H1 (cell line): ENCODE measurements at regions not wholly inside any gene's neighbourhood (a gene's known extent, or its start where the extent isn't known, plus 50 kb on each side); places are given as distances from the start of the nearest gene placed in this dataset.

ENCODE experiments used
- CTCF ChIA-PET: fragments of 300-600 bp; sonication (Branson Sonifier 250); formaldehyde crosslinking; loops from one replicate; lab custom pipeline; 2021; ENCODE audit not compliant: partially characterized antibody; lab: Charles Lee
- POLR2A ChIA-PET: fragments of 300-600 bp; sonication (Branson Sonifier 250); formaldehyde crosslinking; loops from one replicate; lab custom pipeline; 2021; ENCODE audit warnings: inconsistent platforms; ENCODE audit not compliant: partially characterized antibody; lab: Charles Lee
- DNase-seq, 2 experiments: peaks; one replicate each; pipeline versions ENCODE4 v3.0.0 to v3.0.0-alpha.2; 2010 to 2022; ENCODE audit warnings: low spot score in 2 of 2, low read depth in 1 of 2, mixed read lengths in 1 of 2
- FAIRE-seq: peaks from 2 replicates; lab custom pipeline; 2011; peaks lifted over from hg19 to GRCh38; lab: Jason Lieb, UNC
- H2AFZ ChIP-seq: 2 replicates; pipeline ENCODE4 v1.8.1; 2012; ENCODE audit warnings: low read length, inconsistent platforms
- H2AK5ac ChIP-seq: 2 replicates; pipeline ENCODE4 v1.6.1; 2013; ENCODE audit warnings: low read depth, low read length
- H2BK120ac ChIP-seq: replicated peaks from 2 replicates; pipeline ENCODE3; 2013; ENCODE audit warnings: low read depth, low read length, inconsistent platforms
- H2BK12ac ChIP-seq: 2 replicates; pipeline ENCODE4 v1.6.1; 2013; ENCODE audit warnings: low read depth, low read length
- H2BK15ac ChIP-seq: 2 replicates; pipeline ENCODE4 v1.6.1; 2013; ENCODE audit warnings: low read length
- H2BK20ac ChIP-seq: 2 replicates; pipeline ENCODE4 v1.6.1; 2013; ENCODE audit warnings: low read length
- H2BK5ac ChIP-seq: 2 replicates; pipeline ENCODE4 v1.6.1; 2013; ENCODE audit warnings: low read depth, low read length
- H3K14ac ChIP-seq: 2 replicates; pipeline ENCODE4 v1.6.1; 2013; ENCODE audit warnings: inconsistent platforms; ENCODE audit not compliant: insufficient read length
- H3K18ac ChIP-seq: 2 replicates; pipeline ENCODE4 v1.6.1; 2013; ENCODE audit warnings: low read length; ENCODE audit errors: extremely low read depth
- H3K23ac ChIP-seq: 2 replicates; pipeline ENCODE4 v1.6.1; 2013; ENCODE audit warnings: inconsistent platforms; ENCODE audit not compliant: insufficient read length
- H3K23me2 ChIP-seq: 2 replicates; pipeline ENCODE4 v1.6.1; 2013; ENCODE audit warnings: low read depth, low read length
- H3K27ac ChIP-seq: 2 replicates; pipeline ENCODE4 v1.6.1; 2011; ENCODE audit warnings: low read depth, low read length, inconsistent platforms
- H3K27me3 ChIP-seq, 4 experiments: replicated peaks in 1 of 4; 1 replicate in 1 of 4; 2 replicates in 3 of 4; pipeline versions ENCODE4 v1.6.1 to v1.8.1; 2011 to 2013; ENCODE audit warnings: low read length in 3 of 4, mild to moderate bottlenecking in 3 of 4, inconsistent platforms in 2 of 4, mixed read lengths in 2 of 4, moderate library complexity in 1 of 4; ENCODE audit not compliant: control insufficient read depth in 3 of 4, insufficient read depth in 3 of 4; ENCODE audit errors: extremely low read depth in 1 of 4
- H3K36me3 ChIP-seq, 4 experiments: 2 replicates each; pipeline versions ENCODE4 v1.6.1 to v1.8.1; 2011 to 2013; ENCODE audit warnings: mild to moderate bottlenecking in 4 of 4, low read length in 3 of 4, moderate library complexity in 2 of 4, control low read depth in 1 of 4, inconsistent platforms in 1 of 4; ENCODE audit not compliant: insufficient read depth in 4 of 4, control insufficient read depth in 2 of 4
- H3K4ac ChIP-seq: replicated peaks from 2 replicates; pipeline ENCODE3; 2013; ENCODE audit warnings: low read length, low read depth, mixed read lengths, inconsistent platforms; ENCODE audit not compliant: insufficient read length
- H3K4me1 ChIP-seq, 4 experiments: replicated peaks in 1 of 4; 1 replicate in 1 of 4; 2 replicates in 3 of 4; pipeline versions ENCODE4 v1.6.1 to v1.8.1; 2011 to 2013; ENCODE audit warnings: low read length in 3 of 4, inconsistent platforms in 2 of 4, mixed read lengths in 1 of 4; ENCODE audit not compliant: insufficient read depth in 4 of 4, control insufficient read depth in 3 of 4
- H3K4me2 ChIP-seq, 2 experiments: 2 replicates each; pipeline versions ENCODE4 v1.6.1 to v1.8.1; 2011 to 2013; ENCODE audit warnings: low read depth in 2 of 2, low read length in 2 of 2, control low read depth in 1 of 2, inconsistent platforms in 1 of 2, mild to moderate bottlenecking in 1 of 2; ENCODE audit not compliant: insufficient read depth in 1 of 2
- H3K4me3 ChIP-seq, 4 experiments: fragments of 200-600, 300-600 bp in 1 of 4; sonication (generic), shearing (Covaris generic), sonication (Bioruptor Twin) in 1 of 4; 2 replicates each; pipeline versions ENCODE4 v1.5.1 to v1.8.1; 2011 to 2016; ENCODE audit warnings: low read length in 4 of 4, low read depth in 3 of 4, control low read depth in 2 of 4, inconsistent platforms in 2 of 4, mild to moderate bottlenecking in 2 of 4, mixed read lengths in 1 of 4, moderate library complexity in 1 of 4; ENCODE audit not compliant: insufficient read depth in 2 of 4; ENCODE audit errors: extremely low read depth in 1 of 4
- H3K56ac ChIP-seq: replicated peaks from 2 replicates; pipeline ENCODE3; 2013; ENCODE audit warnings: low read depth, mild to moderate bottlenecking, mixed read lengths, low read length, inconsistent platforms; ENCODE audit not compliant: insufficient read length
- H3K79me1 ChIP-seq: 2 replicates; pipeline ENCODE4 v1.6.1; 2013; ENCODE audit warnings: low read depth, low read length, control low read depth
- H3K79me2 ChIP-seq, 2 experiments: 2 replicates each; pipeline versions ENCODE4 v1.6.1 to v1.8.1; 2012 to 2013; ENCODE audit warnings: low read length in 2 of 2, mild to moderate bottlenecking in 2 of 2, inconsistent platforms in 1 of 2; ENCODE audit not compliant: insufficient read depth in 2 of 2, control insufficient read depth in 1 of 2
- H3K9ac ChIP-seq, 4 experiments: replicated peaks in 1 of 4; 1 replicate in 1 of 4; 2 replicates in 3 of 4; pipeline versions ENCODE4 v1.6.1 to v1.8.1; 2011 to 2013; ENCODE audit warnings: low read depth in 3 of 4, low read length in 3 of 4, control low read depth in 2 of 4, mild to moderate bottlenecking in 2 of 4, moderate library complexity in 2 of 4, inconsistent platforms in 1 of 4; ENCODE audit errors: extremely low read depth in 1 of 4
- H3K9me3 ChIP-seq, 2 experiments: 2 replicates each; pipeline versions ENCODE4 v1.6.1 to v1.8.1; 2012 to 2013; ENCODE audit warnings: mild to moderate bottlenecking in 2 of 2, moderate library complexity in 2 of 2, control low read depth in 1 of 2, inconsistent platforms in 1 of 2, low read depth in 1 of 2, low read length in 1 of 2, mixed read lengths in 1 of 2; ENCODE audit not compliant: insufficient read depth in 2 of 2
- H4K20me1 ChIP-seq, 2 experiments: replicated peaks in 1 of 2; 2 replicates each; pipeline versions ENCODE3 to v1.8.1; 2011 to 2013; ENCODE audit warnings: inconsistent platforms in 2 of 2, low read length in 2 of 2, mild to moderate bottlenecking in 1 of 2; ENCODE audit not compliant: insufficient read depth in 2 of 2, control insufficient read depth in 1 of 2
- H4K5ac ChIP-seq: 2 replicates; pipeline ENCODE4 v1.6.1; 2013; ENCODE audit warnings: low read length, low read depth, mixed read lengths, inconsistent platforms; ENCODE audit not compliant: insufficient read length
- H4K8ac ChIP-seq: 2 replicates; pipeline ENCODE4 v1.8.0; 2013; ENCODE audit warnings: mild to moderate bottlenecking, moderate library complexity, low read length, inconsistent platforms; ENCODE audit not compliant: insufficient read depth; ENCODE audit errors: extremely low read depth
- H4K91ac ChIP-seq: replicated peaks from 2 replicates; pipeline ENCODE3; 2013; ENCODE audit warnings: low read length, mixed read lengths, inconsistent platforms; ENCODE audit not compliant: insufficient read length
- BRCA1 ChIP-seq: IDR thresholded peaks from 2 replicates; pipeline ENCODE4 v1.6.1; 2012; ENCODE audit warnings: low read depth, low read length, improper control_type of control experiment
- CBX5 ChIP-seq: fragments of 300-800, 300-1000 bp; sonication (generic); IDR thresholded peaks from 2 replicates; pipeline ENCODE4 v1.7.1; 2016; ENCODE audit warnings: antibody characterized with exemption, low read length, low read depth
- GTF2F1 ChIP-seq: IDR thresholded peaks from 2 replicates; pipeline ENCODE4 v1.6.1; 2012; ENCODE audit warnings: low read depth, low read length, improper control_type of control experiment, borderline replicate concordance
- JUN ChIP-seq: IDR thresholded peaks from 2 replicates; pipeline ENCODE4 v1.6.1; 2011; ENCODE audit warnings: low read depth, mild to moderate bottlenecking, improper control_type of control experiment, low read length
- NANOG ChIP-seq: IDR thresholded peaks from 2 replicates; pipeline ENCODE4 v1.6.1; 2011; ENCODE audit warnings: low read length, low read depth, mild to moderate bottlenecking, inconsistent platforms; ENCODE audit not compliant: insufficient read depth, poor library complexity, severe bottlenecking
- PHF8 ChIP-seq: fragments of 200-600 bp; sonication (generic); conservative IDR thresholded peaks from 2 replicates; pipeline ENCODE4 v1.7.1; 2012; ENCODE audit warnings: low read depth, mild to moderate bottlenecking, inconsistent platforms, low read length, moderate library complexity
- RBBP5 ChIP-seq: IDR thresholded peaks from 2 replicates; pipeline ENCODE4 v1.7.1; 2012; ENCODE audit warnings: low read depth, mild to moderate bottlenecking, inconsistent platforms, low read length, moderate library complexity, borderline replicate concordance
- SP1 ChIP-seq: IDR thresholded peaks from 2 replicates; pipeline ENCODE4 v1.6.1; 2011; ENCODE audit warnings: low read depth, low read length
- SRF ChIP-seq: IDR thresholded peaks from 2 replicates; pipeline ENCODE4 v1.6.1; 2011; ENCODE audit warnings: mild to moderate bottlenecking, low read depth, low read length, moderate library complexity
- TAF7 ChIP-seq: optimal IDR thresholded peaks from 2 replicates; pipeline ENCODE3; 2011; ENCODE audit warnings: low read depth, mild to moderate bottlenecking, inconsistent platforms, low read length, moderate library complexity, borderline replicate concordance
- TBP ChIP-seq: IDR thresholded peaks from 2 replicates; pipeline ENCODE4 v1.6.1; 2011; ENCODE audit warnings: low read depth, low read length, improper control_type of control experiment
- YY1 ChIP-seq: IDR thresholded peaks from 2 replicates; pipeline ENCODE4 v1.6.1; 2011; ENCODE audit warnings: low read depth, mild to moderate bottlenecking, low read length
- WGBS, 2 experiments: shearing (Covaris generic) in 1 of 2; methylation state at CpG; one replicate each; pipeline versions ENCODE4 v1.1.6 to v1.1.7; 2013 to 2015; ENCODE audit warnings: low lambda C conversion rate in 2 of 2, mixed read lengths in 2 of 2, inconsistent platforms in 1 of 2, low coverage in 1 of 2, missing lambda C conversion rate in 1 of 2; ENCODE audit not compliant: insufficient replicate concordance in 2 of 2, insufficient coverage in 1 of 2, insufficient read length in 1 of 2; ENCODE audit errors: extremely low coverage in 1 of 2, missing lambda C conversion rate in 1 of 2; 5-methylcytosine and 5-hydroxymethylcytosine counted together
- TF ChIP-seq, protein P1 (sequence below), 3 experiments: IDR thresholded peaks; 1 replicate in 2 of 3; 2 replicates in 1 of 3; pipeline versions ENCODE4 v1.5.1 to v1.6.1; 2011; ENCODE audit warnings: low read length in 3 of 3, mild to moderate bottlenecking in 3 of 3, inconsistent platforms in 2 of 3, low read depth in 1 of 3, moderate library complexity in 1 of 3; ENCODE audit not compliant: insufficient read depth in 1 of 3; ENCODE audit errors: control extremely low read depth in 1 of 3

DNA sequence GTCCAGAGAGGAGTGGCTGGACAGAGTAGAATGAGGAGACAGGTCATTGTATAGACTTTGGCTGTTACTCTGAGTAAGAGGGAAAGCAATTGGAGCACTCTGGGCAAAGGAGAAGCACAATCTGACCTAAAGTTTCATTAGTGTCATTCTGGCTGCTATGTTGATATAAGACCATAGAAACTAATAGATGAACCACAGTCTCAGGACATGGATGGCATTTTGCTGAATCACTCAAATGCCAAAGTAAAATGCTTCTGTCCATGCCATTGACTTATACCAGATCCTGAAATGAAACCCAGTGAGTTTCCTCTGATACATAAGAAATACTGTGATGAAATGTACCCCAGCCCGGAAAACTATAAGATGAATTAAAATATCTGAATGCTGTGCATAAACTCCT, 65.8 kb upstream of the COCH start:
- no peak overlapping the region for H2BK20ac ChIP-seq
- H2AFZ ChIP-seq = no peak overlapping the region
- H4K8ac ChIP-seq = no peak overlapping the region
- no peak overlapping the region for H3K4me2 ChIP-seq
- ChIA-PET CTCF (no interaction called here), POLR2A (no interaction called here)
- no peaks in the 10 kb centered on the region for H3K9me3 ChIP-seq
- WGBS, 2 experiments = 93% methylated on average over 1 of the region's 1 CpG; no CpG with 5 or more reads in 1 of the 2 experiments
- no peaks in the 10 kb centered on the region for H3K79me1 ChIP-seq
- no peak overlapping the region for H3K27ac ChIP-seq
- no peak overlapping the region for H3K56ac ChIP-seq
- no peaks in the 10 kb centered on the region for H3K79me2 ChIP-seq
- no peak overlapping the region for H3K14ac ChIP-seq
- no peaks in the 10 kb centered on the region for H3K4me1 ChIP-seq
- no peak overlapping the region for H2BK120ac ChIP-seq
- no peak overlapping the region for H2AK5ac ChIP-seq
- FAIRE-seq = no peak
- peaks cover 0 to 1% (median 0%) of the 10 kb centered on the region in 4 experiments; a peak in 1 of 7 replicates for H3K27me3 ChIP-seq
- no peak overlapping the region for H3K4ac ChIP-seq
- H2BK5ac ChIP-seq = no peak overlapping the region
- no peak overlapping the region for H3K4me3 ChIP-seq
- no peaks in the 10 kb centered on the region for H3K23me2 ChIP-seq
- H3K9ac ChIP-seq = no peak overlapping the region
- H4K5ac ChIP-seq = no peak overlapping the region
- no peak overlapping the region for H2BK15ac ChIP-seq
- no peak overlapping the region for H4K91ac ChIP-seq
- H3K23ac ChIP-seq = no peak overlapping the region
- H3K18ac ChIP-seq = no peak overlapping the region
- no peak for DNase-seq
- H4K20me1 ChIP-seq = no peaks in the 10 kb centered on the region
- H3K36me3 ChIP-seq = no peaks in the 10 kb centered on the region
- H2BK12ac ChIP-seq = no peak overlapping the region
- no peak for TF ChIP-seq TAF7
- TF ChIP-seq JUN = no peak
- no peak for TF ChIP-seq PHF8
- no peak for TF ChIP-seq YY1
- TF ChIP-seq SRF = no peak
- TF ChIP-seq CBX5 = no peak
- no peak for TF ChIP-seq TBP
- TF ChIP-seq RBBP5 = no peak
- TF ChIP-seq, protein P1, sequence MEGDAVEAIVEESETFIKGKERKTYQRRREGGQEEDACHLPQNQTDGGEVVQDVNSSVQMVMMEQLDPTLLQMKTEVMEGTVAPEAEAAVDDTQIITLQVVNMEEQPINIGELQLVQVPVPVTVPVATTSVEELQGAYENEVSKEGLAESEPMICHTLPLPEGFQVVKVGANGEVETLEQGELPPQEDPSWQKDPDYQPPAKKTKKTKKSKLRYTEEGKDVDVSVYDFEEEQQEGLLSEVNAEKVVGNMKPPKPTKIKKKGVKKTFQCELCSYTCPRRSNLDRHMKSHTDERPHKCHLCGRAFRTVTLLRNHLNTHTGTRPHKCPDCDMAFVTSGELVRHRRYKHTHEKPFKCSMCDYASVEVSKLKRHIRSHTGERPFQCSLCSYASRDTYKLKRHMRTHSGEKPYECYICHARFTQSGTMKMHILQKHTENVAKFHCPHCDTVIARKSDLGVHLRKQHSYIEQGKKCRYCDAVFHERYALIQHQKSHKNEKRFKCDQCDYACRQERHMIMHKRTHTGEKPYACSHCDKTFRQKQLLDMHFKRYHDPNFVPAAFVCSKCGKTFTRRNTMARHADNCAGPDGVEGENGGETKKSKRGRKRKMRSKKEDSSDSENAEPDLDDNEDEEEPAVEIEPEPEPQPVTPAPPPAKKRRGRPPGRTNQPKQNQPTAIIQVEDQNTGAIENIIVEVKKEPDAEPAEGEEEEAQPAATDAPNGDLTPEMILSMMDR (IDR thresholded peaks at IDR 0.05; ENCODE audit: control extremely low read depth in 1 of 3, insufficient read depth in 1 of 3, low read depth in 1 of 3, low read length in 3 of 3) = no peak
- TF ChIP-seq NANOG = no peak
- TF ChIP-seq SP1 = no peak
- no peak for TF ChIP-seq BRCA1
- TF ChIP-seq GTF2F1 = no peak
